Liver (tissue), 8 donors: ENCODE measurements at regions not wholly inside any gene's neighbourhood (a gene's known extent, or its start where the extent isn't known, plus 50 kb on each side); places are given as distances from the start of the nearest gene placed in this dataset.

Source experiments
- DNase-seq: peaks from one replicate; pipeline ENCODE4 v3.0.0-alpha.2; 2017; ENCODE audit warnings: low spot score
- H3K27ac ChIP-seq, 2 donors: one replicate each; pipeline ENCODE4 v1.7.0; 2013; ENCODE audit warnings: inconsistent platforms in 2 of 2, low read length in 2 of 2, control low read depth in 1 of 2, low read depth in 1 of 2, mild to moderate bottlenecking in 1 of 2
- H3K27me3 ChIP-seq, 4 donors: one replicate each; pipeline versions ENCODE4 v1.6.1 to v1.7.0; 2013; ENCODE audit warnings: low read length in 3 of 4, inconsistent platforms in 1 of 4, mild to moderate bottlenecking in 1 of 4, moderate library complexity in 1 of 4; ENCODE audit not compliant: control insufficient read depth in 4 of 4, insufficient read depth in 4 of 4
- H3K36me3 ChIP-seq, 4 donors: one replicate each; pipeline versions ENCODE4 v1.6.1 to v1.7.0; 2013; ENCODE audit warnings: low read length in 3 of 4, mild to moderate bottlenecking in 3 of 4, low read depth in 1 of 4, moderate library complexity in 1 of 4; ENCODE audit not compliant: control insufficient read depth in 4 of 4, insufficient read depth in 3 of 4
- H3K4me1 ChIP-seq, 4 donors: one replicate each; pipeline versions ENCODE4 v1.6.1 to v1.7.0; 2013; ENCODE audit warnings: low read length in 3 of 4, mild to moderate bottlenecking in 3 of 4, moderate library complexity in 1 of 4; ENCODE audit not compliant: control insufficient read depth in 4 of 4, insufficient read depth in 4 of 4
- H3K4me3 ChIP-seq, 3 donors: one replicate each; pipeline versions ENCODE4 v1.6.1 to v1.7.0; 2013; ENCODE audit warnings: low read length in 3 of 3, control low read depth in 1 of 3, low read depth in 1 of 3, mild to moderate bottlenecking in 1 of 3
- H3K9ac ChIP-seq, 2 donors: one replicate each; pipeline ENCODE4 v1.7.0; 2013; ENCODE audit warnings: low read length in 2 of 2, mild to moderate bottlenecking in 2 of 2, moderate library complexity in 2 of 2, control low read depth in 1 of 2, low read depth in 1 of 2
- H3K9me3 ChIP-seq, 4 donors: one replicate each; pipeline versions ENCODE4 v1.6.1 to v1.7.0; 2013; ENCODE audit warnings: low read length in 3 of 4; ENCODE audit not compliant: control insufficient read depth in 4 of 4
- ATF3 ChIP-seq: IDR thresholded peaks from 2 replicates; pipeline ENCODE4 v1.6.1; 2016; ENCODE audit warnings: antibody characterized with exemption
- CTCF ChIP-seq: fragments of 150-350 bp; IDR thresholded peaks from 2 replicates; pipeline ENCODE4 v1.5.1; 2017; ENCODE audit warnings: improper control_type of control experiment, low read depth, low read length; ENCODE audit not compliant: missing input control
- EGR1 ChIP-seq, 2 donors: IDR thresholded peaks; 2 replicates each; pipeline ENCODE4 v1.6.1; 2016 to 2018; ENCODE audit warnings: antibody characterized with exemption in 2 of 2, low read depth in 2 of 2
- FOXA1 ChIP-seq: IDR thresholded peaks from 2 replicates; pipeline ENCODE4 v1.6.1; 2016; ENCODE audit warnings: antibody characterized with exemption
- FOXA2 ChIP-seq: IDR thresholded peaks from 2 replicates; pipeline ENCODE4 v1.6.1; 2016; ENCODE audit warnings: antibody characterized with exemption
- GABPA ChIP-seq, 2 donors: IDR thresholded peaks in 1 of 2; conservative IDR thresholded peaks in 1 of 2; 2 replicates each; pipeline ENCODE4 v1.6.1; 2016; ENCODE audit warnings: antibody characterized with exemption in 2 of 2, mild to moderate bottlenecking in 1 of 2, moderate library complexity in 1 of 2
- HNF4A ChIP-seq, 2 donors: conservative IDR thresholded peaks; 2 replicates each; pipeline ENCODE4 v1.6.1; 2016; ENCODE audit warnings: antibody characterized with exemption in 2 of 2, mild to moderate bottlenecking in 2 of 2
- HNF4G ChIP-seq: IDR thresholded peaks from 2 replicates; pipeline ENCODE4 v1.6.1; 2016; ENCODE audit warnings: antibody characterized with exemption
- JUND ChIP-seq, 2 donors: IDR thresholded peaks; 2 replicates each; pipeline ENCODE4 v1.6.1; 2016; ENCODE audit warnings: antibody characterized with exemption in 2 of 2
- MAX ChIP-seq: IDR thresholded peaks from 2 replicates; pipeline ENCODE4 v1.6.1; 2016; ENCODE audit warnings: antibody characterized with exemption
- NR2F2 ChIP-seq: IDR thresholded peaks from 2 replicates; pipeline ENCODE4 v1.6.1; 2016; ENCODE audit warnings: antibody characterized with exemption
- RAD21 ChIP-seq, 2 donors: IDR thresholded peaks; 2 replicates each; pipeline ENCODE4 v1.6.1; 2016; ENCODE audit warnings: antibody characterized with exemption in 2 of 2, mild to moderate bottlenecking in 2 of 2
- RXRA ChIP-seq, 2 donors: IDR thresholded peaks; 2 replicates each; pipeline ENCODE4 v1.6.1; 2017 to 2018; ENCODE audit warnings: antibody characterized with exemption in 2 of 2, mild to moderate bottlenecking in 1 of 2
- SP1 ChIP-seq: IDR thresholded peaks from 2 replicates; pipeline ENCODE4 v1.6.1; 2018; ENCODE audit warnings: antibody characterized with exemption, mild to moderate bottlenecking
- TAF1 ChIP-seq: conservative IDR thresholded peaks from 2 replicates; pipeline ENCODE4 v1.6.1; 2016; ENCODE audit warnings: antibody characterized with exemption, mild to moderate bottlenecking
- YY1 ChIP-seq: IDR thresholded peaks from 2 replicates; pipeline ENCODE4 v1.6.1; 2016; ENCODE audit warnings: antibody characterized with exemption, mild to moderate bottlenecking
- ZBTB33 ChIP-seq: IDR thresholded peaks from 2 replicates; pipeline ENCODE4 v1.6.1; 2016; ENCODE audit warnings: antibody characterized with exemption
- WGBS: extraction: QIAGEN DNeasy Blood & Tissue Kit; methylation state at CpG from one replicate; pipeline ENCODE4 v1.1.7; 2013; 5-methylcytosine and 5-hydroxymethylcytosine counted together
- TF ChIP-seq, protein P1 (sequence below): IDR thresholded peaks from 2 replicates; pipeline ENCODE4 v1.6.1; 2016; ENCODE audit warnings: antibody characterized with exemption, mild to moderate bottlenecking
- donor health status: healthy.
- donor health status: healthy.
- donor health status: healthy.
- donor health status: healthy.
- donor health status: healthy.

GRCh38 chr2:221074238-221074637, 497.9 kb downstream of the EPHA4 start:
- Histone ChIP-seq H3K27ac (no peak overlapping the region), H3K4me3 (no peak overlapping the region), H3K9ac (no peak overlapping the region), H3K9me3 (peaks cover 0 to 5% (median 0%) of the 10 kb centered on the region in 4 donors), H3K27me3 (no peaks in the 10 kb centered on the region), H3K36me3 (no peaks in the 10 kb centered on the region), H3K4me1 (no peaks in the 10 kb centered on the region)
- TF ChIP-seq YY1 = no peak
- TF ChIP-seq ATF3 = no peak
- TF ChIP-seq TAF1 = no peak
- TF ChIP-seq, protein P1, sequence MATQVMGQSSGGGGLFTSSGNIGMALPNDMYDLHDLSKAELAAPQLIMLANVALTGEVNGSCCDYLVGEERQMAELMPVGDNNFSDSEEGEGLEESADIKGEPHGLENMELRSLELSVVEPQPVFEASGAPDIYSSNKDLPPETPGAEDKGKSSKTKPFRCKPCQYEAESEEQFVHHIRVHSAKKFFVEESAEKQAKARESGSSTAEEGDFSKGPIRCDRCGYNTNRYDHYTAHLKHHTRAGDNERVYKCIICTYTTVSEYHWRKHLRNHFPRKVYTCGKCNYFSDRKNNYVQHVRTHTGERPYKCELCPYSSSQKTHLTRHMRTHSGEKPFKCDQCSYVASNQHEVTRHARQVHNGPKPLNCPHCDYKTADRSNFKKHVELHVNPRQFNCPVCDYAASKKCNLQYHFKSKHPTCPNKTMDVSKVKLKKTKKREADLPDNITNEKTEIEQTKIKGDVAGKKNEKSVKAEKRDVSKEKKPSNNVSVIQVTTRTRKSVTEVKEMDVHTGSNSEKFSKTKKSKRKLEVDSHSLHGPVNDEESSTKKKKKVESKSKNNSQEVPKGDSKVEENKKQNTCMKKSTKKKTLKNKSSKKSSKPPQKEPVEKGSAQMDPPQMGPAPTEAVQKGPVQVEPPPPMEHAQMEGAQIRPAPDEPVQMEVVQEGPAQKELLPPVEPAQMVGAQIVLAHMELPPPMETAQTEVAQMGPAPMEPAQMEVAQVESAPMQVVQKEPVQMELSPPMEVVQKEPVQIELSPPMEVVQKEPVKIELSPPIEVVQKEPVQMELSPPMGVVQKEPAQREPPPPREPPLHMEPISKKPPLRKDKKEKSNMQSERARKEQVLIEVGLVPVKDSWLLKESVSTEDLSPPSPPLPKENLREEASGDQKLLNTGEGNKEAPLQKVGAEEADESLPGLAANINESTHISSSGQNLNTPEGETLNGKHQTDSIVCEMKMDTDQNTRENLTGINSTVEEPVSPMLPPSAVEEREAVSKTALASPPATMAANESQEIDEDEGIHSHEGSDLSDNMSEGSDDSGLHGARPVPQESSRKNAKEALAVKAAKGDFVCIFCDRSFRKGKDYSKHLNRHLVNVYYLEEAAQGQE = no peak
- TF ChIP-seq CTCF = no peak
- TF ChIP-seq MAX = no peak
- TF ChIP-seq RXRA (IDR thresholded peaks at IDR 0.05) = no peak
- no peak for TF ChIP-seq SP1
- TF ChIP-seq GABPA (IDR thresholded peaks at IDR 0.05 in 1 of 2, conservative IDR thresholded peaks at IDR 0.05 in 1 of 2) = no peak
- TF ChIP-seq HNF4A (conservative IDR thresholded peaks at IDR 0.05) = no peak
- no peak for TF ChIP-seq FOXA1
- no peak for TF ChIP-seq HNF4G
- no peak for TF ChIP-seq RAD21 (IDR thresholded peaks at IDR 0.05)
- TF ChIP-seq EGR1 (IDR thresholded peaks at IDR 0.05; ENCODE audit: low read depth in 2 of 2) = no peak
- no peak for TF ChIP-seq NR2F2
- TF ChIP-seq FOXA2 = no peak
- TF ChIP-seq ZBTB33 = no peak
- no peak for TF ChIP-seq JUND (IDR thresholded peaks at IDR 0.05)
- 84% methylated on average over 4 of the region's 4 CpGs for WGBS
- DNase-seq = no peak
